ENCODE measurements at regions not wholly inside any gene's neighbourhood (a gene's known extent, or its start where the extent isn't known, plus 50 kb on each side); places are given as distances from the start of the nearest gene placed in this dataset.
A peak's percentile ranks its signal among the peaks of the same experiment; 100 is the strongest.

- Histone ChIP-seq H3K36me3 (ENCODE audit: control insufficient read depth in 2 of 2, extremely low read depth in 1 of 2, insufficient read depth in 2 of 2, low read length in 2 of 2) (no peaks in the 10 kb centered on the region), H3K4me2 (ENCODE audit: insufficient read depth, low read length) (no peak overlapping the region), H3K79me2 (ENCODE audit: control insufficient read depth, insufficient read depth, low read length) (no peaks in the 10 kb centered on the region), H3K4me1 (ENCODE audit: control insufficient read depth, extremely low read depth, insufficient read depth, low read length) (no peaks in the 10 kb centered on the region), H2AFZ (ENCODE audit: low read depth, low read length) (peak overlapping the region; percentile 50), H3K9ac (replicated peaks; ENCODE audit: extremely low read depth, insufficient read depth, low read length) (no peak overlapping the region), H4K20me1 (replicated peaks; ENCODE audit: control insufficient read depth, extremely low read depth, insufficient read depth, low read length) (no peaks in the 10 kb centered on the region), H3K4me3 (replicated peaks in 1 of 3; ENCODE audit: insufficient read depth in 1 of 3, low read depth in 1 of 3, low read length in 3 of 3) (no peak overlapping the region), H3K9me1 (replicated peaks; ENCODE audit: control insufficient read depth, extremely low read depth, insufficient read depth, low read length) (no peaks in the 10 kb centered on the region), H3K27me3 (ENCODE audit: control insufficient read depth in 2 of 2, insufficient read depth in 2 of 2, low read length in 2 of 2) (no peaks in the 10 kb centered on the region), H3K27ac (ENCODE audit: insufficient read depth, low read depth, low read length) (no peak overlapping the region), H3K9me3 (replicated peaks; ENCODE audit: control insufficient read depth, insufficient read depth, low read length) (no peaks in the 10 kb centered on the region)
- FAIRE-seq (no peak), DNase-seq (ENCODE audit: low read depth, low spot score) (no peak)
- POLR2A ChIA-PET: no interaction called here
- TF ChIP-seq CTCF (IDR thresholded peaks at IDR 0.05; ENCODE audit: extremely low read depth in 1 of 2, insufficient read depth in 1 of 2, low read depth in 1 of 2, low read length in 2 of 2) (no peak), POLR2AphosphoS5 (IDR thresholded peaks at IDR 0.05; ENCODE audit: insufficient read depth, low read depth, low read length) (no peak), JUN (IDR thresholded peaks at IDR 0.05; ENCODE audit: borderline replicate concordance, insufficient read depth, insufficient read length, low read depth) (no peak), EZH2 (IDR thresholded peaks at IDR 0.05; ENCODE audit: borderline replicate concordance, low read depth, low read length, severe bottlenecking) (no peak), GATA2 (IDR thresholded peaks at IDR 0.05; ENCODE audit: insufficient read depth, insufficient read length, low read depth, low read length) (no peak), POLR2A (IDR thresholded peaks at IDR 0.05; ENCODE audit: low read depth, low read length) (no peak), MYC (IDR thresholded peaks at IDR 0.05; ENCODE audit: low read depth, low read length) (no peak), MAX (IDR thresholded peaks at IDR 0.05; ENCODE audit: insufficient read depth, insufficient read length) (no peak), FOS (IDR thresholded peaks at IDR 0.05; ENCODE audit: borderline replicate concordance, insufficient read depth, low read length) (no peak)
- CTCF ChIA-PET: interaction anchor here (1.8 kb wide), 1 partner anchor 132 kb away, joined by 4 read pairs; no protein-coding TSS in a partner anchor
- no TSS peak for BruUV-seq (replicated peaks)
- dilution Hi-C loops (cut with MboI; ENCODE audit: extremely low pct_ligation_motif_present, low sequenced_read_pairs): no loop called here
- intact Hi-C loops (cut with micrococcal nuclease): no loop called here
Measured at GRCh38 chr6:6890400-6890858, 217.3 kb upstream of the RREB1 start.
